Glomerular endothelial cell (primary cell): ENCODE measurements at regions not wholly inside any gene's neighbourhood (a gene's known extent, or its start where the extent isn't known, plus 50 kb on each side); places are given as distances from the start of the nearest gene placed in this dataset.
"Not testable (repeated sequence)": the region's sequence is repeated elsewhere in the genome, so short reads cannot be mapped to it uniquely, and the experiment has no call there.

Experiments
- DNase-seq: peaks from one replicate; pipeline ENCODE4 v3.0.0-alpha.2; 2011; ENCODE audit warnings: low read depth, low spot score; ENCODE audit errors: extremely low read depth

DNA sequence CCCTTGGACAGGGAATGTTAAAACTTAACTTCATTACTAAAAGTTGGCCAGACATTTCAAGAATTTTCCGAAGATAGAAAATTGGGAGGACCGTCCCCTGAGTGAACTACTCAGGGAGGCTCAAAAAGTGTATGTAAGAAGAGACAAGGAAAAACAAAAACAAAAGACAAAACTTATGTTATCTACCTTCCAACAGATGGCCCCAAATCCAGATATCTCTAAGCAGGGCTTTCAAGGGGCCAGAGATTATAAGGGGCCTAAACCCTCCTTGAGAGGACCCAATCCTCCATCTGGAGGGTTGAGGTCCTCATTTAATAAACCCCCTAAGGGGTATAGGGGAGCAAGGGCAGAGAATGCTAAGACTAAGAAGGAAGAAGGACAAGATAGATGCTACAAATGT lies 203.6 kb downstream of the SH2D4B start:
- DNase-seq: no peak

DNA sequence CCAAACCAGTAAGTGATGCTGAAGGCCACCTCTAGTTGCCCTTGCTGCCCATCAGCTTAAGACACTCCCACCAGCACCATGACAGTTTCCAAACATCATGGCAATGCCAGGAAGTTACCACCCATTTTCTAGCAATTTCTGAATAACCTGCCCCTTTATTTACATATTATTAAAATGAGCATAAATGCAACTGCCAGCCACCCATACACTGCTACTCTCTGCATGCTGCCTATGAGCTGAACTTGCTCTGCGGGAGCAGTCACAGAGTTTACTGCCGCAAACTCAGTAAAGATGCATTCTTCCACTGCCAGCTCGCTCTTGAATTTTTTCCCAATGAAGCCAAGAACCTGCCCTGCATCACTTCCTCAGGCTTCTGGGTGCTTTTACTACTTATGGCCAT lies 212.6 kb downstream of the SH2D4B start:
- no peak for DNase-seq

GRCh38 chr10:80751940-80752339 lies 214.2 kb downstream of the SH2D4B start:
- no peak for DNase-seq

DNA sequence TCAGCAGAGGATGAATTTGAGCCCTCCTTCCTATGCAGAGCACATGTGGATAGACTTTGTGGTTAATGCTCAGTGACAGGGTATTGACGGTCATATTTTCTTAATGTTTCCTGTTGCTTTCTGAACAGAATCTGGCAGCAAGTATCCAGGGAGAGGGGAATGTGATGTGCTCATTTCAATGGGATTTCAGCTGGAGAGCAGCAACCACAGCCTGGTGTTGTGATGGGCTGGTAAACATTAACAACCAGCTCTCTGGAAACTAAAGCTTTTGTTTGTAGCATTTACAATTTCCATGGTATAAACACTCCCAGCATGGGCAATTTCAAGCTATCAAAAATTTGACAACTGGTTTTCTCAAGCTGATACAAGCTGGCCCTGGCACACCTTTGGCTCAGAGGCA lies 215.9 kb downstream of the SH2D4B start:
- DNase-seq: no peak

GRCh38 chr10:80755893-80756292 lies 218.2 kb downstream of the SH2D4B start:
- no peak for DNase-seq

GRCh38 chr10:80759693-80760092 lies 222.0 kb downstream of the SH2D4B start:
- DNase-seq: no peak

DNA sequence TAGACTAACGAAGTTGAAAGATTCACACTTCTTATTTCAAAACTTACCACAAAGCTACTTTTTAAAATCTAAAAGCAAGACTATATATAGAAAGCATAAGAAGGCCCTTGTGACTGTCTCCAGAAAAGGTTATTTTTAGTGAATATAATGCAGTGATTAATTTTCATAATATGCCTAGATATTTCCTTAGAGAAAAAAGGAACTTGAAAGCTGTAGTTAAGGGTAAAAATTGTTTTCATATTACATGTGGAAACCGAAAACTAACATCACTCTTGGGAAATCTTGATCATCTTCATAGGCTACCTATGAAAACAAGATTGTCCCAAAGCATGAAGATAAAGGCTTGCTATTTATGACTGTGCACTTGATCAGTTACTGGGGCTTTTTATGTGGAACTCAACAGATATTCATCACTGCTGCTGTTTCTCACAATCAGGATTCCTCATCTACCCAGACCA lies 223.2 kb downstream of the SH2D4B start:
- DNase-seq: no peak

DNA sequence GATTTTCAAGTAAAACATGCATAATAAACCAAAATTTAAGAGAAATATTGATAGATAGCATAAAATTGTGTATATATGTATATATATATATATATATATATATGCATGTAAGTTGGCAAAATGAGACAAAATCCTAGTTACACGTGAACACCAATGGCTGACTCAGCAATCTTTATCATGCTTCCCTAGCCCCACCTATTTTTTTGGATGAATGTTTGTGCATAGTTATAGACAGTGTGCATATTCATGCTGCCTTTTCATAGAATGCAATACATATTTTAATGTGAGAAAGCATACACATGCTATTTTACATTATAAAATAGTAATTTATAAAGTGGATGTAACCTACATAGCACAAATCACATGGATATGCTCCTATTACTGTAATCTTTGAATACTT lies 230.3 kb downstream of the SH2D4B start:
- no peak for DNase-seq

DNA sequence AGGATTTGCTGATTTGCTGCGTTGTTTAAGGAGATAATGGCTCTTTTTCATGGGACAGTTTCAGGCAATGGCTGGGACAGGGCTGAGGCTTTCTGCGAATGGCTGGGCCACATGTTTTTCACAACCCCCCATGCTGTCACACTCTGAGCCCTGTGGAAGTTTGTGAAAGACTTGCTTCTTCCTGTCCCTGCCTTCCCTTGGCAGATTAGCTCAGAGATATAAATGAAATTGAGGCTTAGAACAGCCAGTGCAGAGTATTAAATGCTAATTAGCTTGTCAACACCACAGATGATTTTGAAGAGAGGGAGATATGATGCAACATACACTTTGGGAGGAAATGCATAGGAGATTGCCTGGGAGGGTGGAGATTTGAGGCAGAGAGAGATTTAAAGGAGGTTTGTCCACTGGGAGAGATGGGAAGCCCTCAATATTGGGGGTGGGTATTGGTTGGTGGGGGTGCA lies 232.0 kb downstream of the SH2D4B start:
- no peak for DNase-seq

- DNase-seq: no peak
These were observed 232.5 kb downstream of the SH2D4B start for GRCh38 chr10:80770239-80770638.

GRCh38 chr10:80771285-80771684 lies 233.6 kb downstream of the SH2D4B start:
- no peak for DNase-seq

DNA sequence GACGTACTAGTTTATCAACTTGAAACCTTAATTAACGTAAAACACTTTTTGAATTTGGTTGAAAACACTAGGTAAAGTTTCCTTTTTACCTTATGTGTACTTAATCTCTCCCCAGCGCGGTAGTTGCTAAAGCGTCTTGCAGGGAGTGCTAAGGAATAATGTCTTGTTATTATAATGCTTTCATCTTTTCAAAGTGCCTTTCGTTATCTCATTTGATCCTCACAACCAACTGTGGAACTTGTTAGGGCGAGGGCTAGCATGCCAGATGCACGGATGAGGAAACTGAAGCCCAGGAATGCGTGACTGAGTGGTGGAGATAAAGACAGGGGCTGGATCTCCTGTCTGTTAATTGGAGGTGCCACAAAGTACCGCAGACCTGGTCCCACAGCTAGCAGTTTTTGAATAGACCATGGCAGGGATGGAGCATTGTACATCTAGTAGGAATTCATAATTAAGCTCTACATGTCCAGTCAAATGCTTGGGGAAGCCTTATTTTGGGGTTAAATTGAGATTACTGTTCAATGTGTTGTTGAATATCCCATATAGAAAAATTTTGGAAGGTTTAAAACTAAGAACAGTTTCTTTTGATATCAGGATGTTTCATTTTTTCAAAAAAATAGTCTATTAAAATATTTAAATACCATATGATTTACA lies 234.3 kb downstream of the SH2D4B start:
- no peak for DNase-seq

DNA sequence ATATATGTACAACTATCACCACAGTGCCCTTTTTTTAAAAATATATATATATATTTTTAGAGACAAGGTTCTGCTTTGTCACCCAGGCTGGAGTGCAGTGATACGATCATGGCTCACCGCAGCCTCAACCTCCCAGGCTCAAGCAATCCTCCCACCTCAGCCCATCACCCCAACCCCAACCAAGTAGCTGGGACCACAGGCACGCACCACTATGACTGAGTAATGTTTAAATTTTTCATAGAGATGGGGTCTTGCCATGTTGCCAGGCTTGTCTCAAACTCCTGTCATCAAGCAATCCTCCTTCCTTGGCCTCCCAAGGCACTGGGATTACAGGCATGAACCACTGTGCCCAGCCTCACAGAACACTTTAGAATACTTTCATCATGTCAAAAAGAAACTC lies 234.9 kb downstream of the SH2D4B start:
- no peak for DNase-seq

DNA sequence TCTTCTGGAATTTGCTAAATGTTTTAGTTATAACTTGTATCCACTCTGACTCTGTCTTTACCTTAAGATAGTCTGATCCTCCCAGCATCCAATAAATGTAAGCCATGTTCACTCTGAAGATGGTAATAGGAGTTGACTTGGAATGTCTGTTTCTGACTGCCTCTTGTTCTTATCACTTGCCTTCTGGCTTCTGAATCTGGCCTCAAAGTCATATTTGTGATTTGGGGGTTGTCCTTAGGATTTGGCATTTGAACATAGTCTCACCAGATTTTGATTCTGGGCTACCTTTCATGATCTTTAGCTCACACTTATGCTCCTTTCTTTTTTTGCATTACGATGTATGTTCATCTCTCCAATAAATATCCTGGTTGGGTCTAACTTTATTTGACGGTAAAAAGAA lies 247.0 kb downstream of the SH2D4B start:
- no peak for DNase-seq

DNA sequence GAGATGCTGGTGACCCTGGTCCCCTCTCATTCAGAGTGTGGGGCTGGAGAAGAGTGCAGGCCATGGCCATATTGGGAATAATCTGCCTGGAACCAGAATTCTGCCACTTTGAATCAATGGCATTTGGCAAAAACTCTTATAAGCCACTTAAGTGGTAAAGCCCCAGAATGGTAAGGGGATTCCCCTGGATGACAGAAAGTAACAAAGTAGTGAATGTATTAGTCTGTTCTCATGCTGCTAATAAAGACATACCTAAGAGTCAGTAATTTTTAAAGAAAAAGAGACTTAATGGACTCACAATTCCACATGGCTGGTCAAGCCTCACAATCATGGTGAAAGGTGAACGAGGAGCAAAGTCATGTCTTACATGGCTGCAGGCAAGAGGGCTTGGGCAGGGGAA lies 248.6 kb downstream of the SH2D4B start:
- DNase-seq: no peak

- no peak for DNase-seq
These were observed 250.2 kb downstream of the SH2D4B start for GRCh38 chr10:80787952-80788351.

- no peak for DNase-seq
These were observed 257.3 kb downstream of the SH2D4B start for GRCh38 chr10:80794994-80795393.

DNA sequence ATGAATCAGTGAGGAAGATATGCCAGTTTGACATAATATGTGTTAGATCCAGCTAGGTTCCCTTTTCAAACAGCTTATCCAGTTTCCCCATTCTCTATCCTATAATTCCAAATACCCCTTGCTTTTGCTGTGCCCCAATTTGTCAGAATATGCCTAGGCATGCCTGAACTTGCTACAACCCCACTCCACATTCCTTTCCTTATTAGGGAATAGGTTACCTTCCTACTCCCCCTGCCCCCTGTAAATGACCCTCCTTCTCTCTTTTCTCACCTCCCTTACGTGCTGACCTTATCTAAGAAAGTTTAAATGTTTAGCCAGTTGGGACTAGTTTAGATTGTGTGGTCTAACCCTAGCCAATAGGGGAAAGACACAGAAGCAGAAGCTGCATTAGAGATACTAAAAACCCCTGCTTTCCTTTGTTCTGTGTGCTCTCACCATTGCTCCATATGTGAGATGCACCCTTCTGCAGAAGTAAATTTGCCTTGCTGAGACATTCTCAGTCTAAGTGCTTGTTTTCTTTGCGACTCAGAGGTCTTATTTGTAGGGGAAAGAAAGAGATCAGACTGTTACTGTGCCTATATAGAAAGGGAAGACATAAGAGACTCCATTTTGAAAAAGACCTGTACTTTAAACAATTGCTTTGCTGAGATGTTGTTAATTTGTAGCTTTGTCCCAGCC lies 267.8 kb downstream of the SH2D4B start:
- DNase-seq: no peak

GRCh38 chr10:80814147-80814652 lies 276.5 kb downstream of the SH2D4B start:
- DNase-seq: no peak

DNA sequence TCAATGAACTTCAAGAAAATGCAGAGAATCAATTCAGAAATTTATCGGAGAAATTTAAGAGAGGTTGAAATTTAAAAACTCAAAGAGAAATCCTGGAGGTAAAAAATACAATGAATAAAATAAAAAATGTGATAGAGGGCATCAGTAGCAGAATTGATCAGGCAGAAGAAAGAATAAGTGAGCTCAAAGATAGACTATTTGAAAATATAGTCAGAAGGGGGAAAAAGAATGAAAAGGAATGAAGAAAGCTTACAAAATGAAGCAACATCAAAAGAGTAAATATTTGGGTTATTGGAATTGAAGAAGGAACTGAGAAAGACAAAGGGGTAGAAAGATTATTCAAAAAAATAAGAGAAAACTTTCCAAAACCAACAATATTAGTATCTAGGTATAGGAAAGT lies 291.4 kb downstream of the SH2D4B start:
- DNase-seq: no peak

DNA sequence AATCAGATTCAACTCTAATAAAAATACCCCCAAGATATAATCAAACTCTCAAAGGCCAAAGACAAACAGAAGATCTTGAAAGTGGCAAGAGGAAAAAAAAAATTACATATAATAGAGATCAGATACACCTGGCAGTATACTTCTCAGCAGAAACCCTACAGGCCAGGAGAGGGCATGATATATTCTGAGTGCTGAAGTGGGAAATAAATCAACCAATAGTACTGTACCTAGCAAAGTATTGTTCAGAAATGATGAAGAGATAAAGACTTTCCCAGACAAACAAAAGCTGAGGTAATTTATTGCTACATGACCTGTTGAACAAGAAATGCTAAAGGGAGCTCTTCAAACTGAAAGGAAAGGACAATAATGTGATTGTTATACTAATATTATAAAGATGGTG lies 291.9 kb downstream of the SH2D4B start:
- DNase-seq: no peak

- DNase-seq: not testable (repeated sequence)
These were observed 295.0 kb downstream of the SH2D4B start for GRCh38 chr10:80832693-80833092.
